ENCODE measurements at regions not wholly inside any gene's neighbourhood (a gene's known extent, or its start where the extent isn't known, plus 50 kb on each side); places are given as distances from the start of the nearest gene placed in this dataset.
"Not testable (repeated sequence)": the region's sequence is repeated elsewhere in the genome, so short reads cannot be mapped to it uniquely, and the experiment has no call there.

- no peak for DNase-seq (ENCODE audit: low read depth in 2 of 2)
Observed at GRCh38 chr1:88463401-88463985, 220.6 kb upstream of the PKN2 start.

- no peak for DNase-seq (ENCODE audit: low read depth in 2 of 2)
Observed at GRCh38 chr1:88466011-88466410, 218.1 kb upstream of the PKN2 start.

- DNase-seq (ENCODE audit: low read depth in 2 of 2) = no peak
Observed at GRCh38 chr1:88466899-88467580, 217.0 kb upstream of the PKN2 start.

- no peak for DNase-seq (ENCODE audit: low read depth in 2 of 2)
Observed at GRCh38 chr1:88472298-88472697, 211.8 kb upstream of the PKN2 start.

- DNase-seq (ENCODE audit: low read depth in 2 of 2) = no peak
Observed at GRCh38 chr1:88472714-88473113, 211.4 kb upstream of the PKN2 start.

- DNase-seq (ENCODE audit: low read depth in 2 of 2) = no peak
Observed at GRCh38 chr1:88474555-88475304, 209.3 kb upstream of the PKN2 start.

GRCh38 chr1:88484881-88485280 lies 199.2 kb upstream of the PKN2 start:
- DNase-seq (ENCODE audit: low read depth in 2 of 2) = no peak

- no peak for DNase-seq (ENCODE audit: low read depth in 2 of 2)
Observed at GRCh38 chr1:88488237-88488636, 195.8 kb upstream of the PKN2 start.

GRCh38 chr1:88490676-88491075 lies 193.4 kb upstream of the PKN2 start:
- no peak for DNase-seq (ENCODE audit: low read depth in 2 of 2)

- no peak for DNase-seq (ENCODE audit: low read depth in 2 of 2)
Observed at GRCh38 chr1:88499671-88500070, 184.4 kb upstream of the PKN2 start.

GRCh38 chr1:88502886-88503285 lies 181.2 kb upstream of the PKN2 start:
- no peak for DNase-seq (ENCODE audit: low read depth in 2 of 2)

- DNase-seq (ENCODE audit: low read depth in 2 of 2) = no peak
Observed at GRCh38 chr1:88503646-88504045, 180.4 kb upstream of the PKN2 start.

- no peak for DNase-seq (ENCODE audit: low read depth in 2 of 2)
Observed at GRCh38 chr1:88504601-88505000, 179.5 kb upstream of the PKN2 start.

- no peak for DNase-seq (ENCODE audit: low read depth in 2 of 2)
Observed at GRCh38 chr1:88509379-88509778, 174.7 kb upstream of the PKN2 start.

- no peak for DNase-seq (ENCODE audit: low read depth in 2 of 2)
Observed at GRCh38 chr1:88514544-88515060, 169.5 kb upstream of the PKN2 start.

- DNase-seq (ENCODE audit: low read depth in 2 of 2) = not testable (repeated sequence)
Observed at GRCh38 chr1:88517499-88517898, 166.6 kb upstream of the PKN2 start.

- no peak for DNase-seq (ENCODE audit: low read depth in 2 of 2)
Observed at GRCh38 chr1:88519156-88519555, 164.9 kb upstream of the PKN2 start.

GRCh38 chr1:88523854-88524528 lies 160.1 kb upstream of the PKN2 start:
- DNase-seq (ENCODE audit: low read depth in 2 of 2) = no peak

GRCh38 chr1:88526456-88526855 lies 157.6 kb upstream of the PKN2 start:
- DNase-seq (ENCODE audit: low read depth in 2 of 2) = no peak

GRCh38 chr1:88528792-88529191 lies 155.3 kb upstream of the PKN2 start:
- no peak for DNase-seq (ENCODE audit: low read depth in 2 of 2)

- DNase-seq (ENCODE audit: low read depth in 2 of 2) = no peak
Observed at GRCh38 chr1:88529581-88529980, 154.5 kb upstream of the PKN2 start.

GRCh38 chr1:88530246-88530645 lies 153.8 kb upstream of the PKN2 start:
- no peak for DNase-seq (ENCODE audit: low read depth in 2 of 2)

Measured in stimulated activated CD8-positive, alpha-beta memory T cell treated with anti-CD3 and anti-CD28 coated beads, Interleukin-2, amount 100 ng/mL, for 1 hour (primary cell).